GM21515 (cell line): ENCODE measurements at regions not wholly inside any gene's neighbourhood (a gene's known extent, or its start where the extent isn't known, plus 50 kb on each side); places are given as distances from the start of the nearest gene placed in this dataset.
"Not testable (repeated sequence)": the region's sequence is repeated elsewhere in the genome, so short reads cannot be mapped to it uniquely, and the experiment has no call there.

ENCODE experiments used
- ATAC-seq: cut with Tn5 transposase; IDR thresholded peaks from one replicate; pipeline ENCODE4 v1.9.1; 2021; ENCODE audit not compliant: unreplicated experiment

GRCh38 chr6:102742754-102743356 is 1349.3 kb downstream of the GRIK2 start:
- no peak for ATAC-seq

GRCh38 chr6:102742028-102742427 is 1348.5 kb downstream of the GRIK2 start:
- ATAC-seq = no peak

- ATAC-seq = no peak
Measured at GRCh38 chr6:102736941-102737368, 1343.4 kb downstream of the GRIK2 start.

- ATAC-seq = no peak
Measured at GRCh38 chr6:102732898-102733297, 1339.4 kb downstream of the GRIK2 start.

- not testable (repeated sequence) for ATAC-seq
Measured at GRCh38 chr6:102722086-102722485, 1328.6 kb downstream of the GRIK2 start.

- no peak for ATAC-seq
Measured at GRCh38 chr6:102717737-102718456, 1324.4 kb downstream of the GRIK2 start.

GRCh38 chr6:102717252-102717651 is 1323.7 kb downstream of the GRIK2 start:
- no peak for ATAC-seq

GRCh38 chr6:102701019-102701418 is 1307.5 kb downstream of the GRIK2 start:
- ATAC-seq = no peak

- no peak for ATAC-seq
Measured at GRCh38 chr6:102686461-102686860, 1293.0 kb downstream of the GRIK2 start.

- ATAC-seq = no peak
Measured at GRCh38 chr6:102680413-102680812, 1286.9 kb downstream of the GRIK2 start.

- no peak for ATAC-seq
Measured at GRCh38 chr6:102679865-102680264, 1286.4 kb downstream of the GRIK2 start.

- ATAC-seq = no peak
Measured at GRCh38 chr6:102677225-102677624, 1283.7 kb downstream of the GRIK2 start.

GRCh38 chr6:102670735-102671134 is 1277.2 kb downstream of the GRIK2 start:
- ATAC-seq = no peak

GRCh38 chr6:102662851-102663250 is 1269.3 kb downstream of the GRIK2 start:
- ATAC-seq = no peak

GRCh38 chr6:102660303-102660702 is 1266.8 kb downstream of the GRIK2 start:
- no peak for ATAC-seq

- ATAC-seq = no peak
Measured at GRCh38 chr6:102655823-102656222, 1262.3 kb downstream of the GRIK2 start.

- ATAC-seq = no peak
Measured at GRCh38 chr6:102641426-102641825, 1247.9 kb downstream of the GRIK2 start.

GRCh38 chr6:102631921-102632320 is 1238.4 kb downstream of the GRIK2 start:
- ATAC-seq = no peak

- no peak for ATAC-seq
Measured at GRCh38 chr6:102623201-102623600, 1229.7 kb downstream of the GRIK2 start.

GRCh38 chr6:102619585-102619984 is 1226.1 kb downstream of the GRIK2 start:
- ATAC-seq = no peak

GRCh38 chr6:102582569-102582968 is 1189.1 kb downstream of the GRIK2 start:
- no peak for ATAC-seq

- ATAC-seq = no peak
Measured at GRCh38 chr6:102581378-102582124, 1188.0 kb downstream of the GRIK2 start.
